ENCODE measurements at regions not wholly inside any gene's neighbourhood (a gene's known extent, or its start where the extent isn't known, plus 50 kb on each side); places are given as distances from the start of the nearest gene placed in this dataset.
A peak's percentile ranks its signal among the peaks of the same experiment; 100 is the strongest.

GRCh38 chr15:98570119-98570518, 78.2 kb upstream of the IGF1R start:
- no peak overlapping the region for H3K4me3 ChIP-seq
- no peaks in the 10 kb centered on the region for H3K4me1 ChIP-seq
- H3K36me3 ChIP-seq: no peaks in the 10 kb centered on the region
- H3K9ac ChIP-seq: no peak overlapping the region
- no peaks in the 10 kb centered on the region for H3K27me3 ChIP-seq
- no peak for TF ChIP-seq Cebpa-rat (IDR thresholded peaks at IDR 0.05)
- H4K20me1 ChIP-seq: no peaks in the 10 kb centered on the region
- no peak overlapping the region for H3K4me2 ChIP-seq
- no peaks in the 10 kb centered on the region for H3K9me3 ChIP-seq
- no peak overlapping the region for H3K27ac ChIP-seq

- no peaks in the 10 kb centered on the region for H3K4me1 ChIP-seq
- H3K4me2 ChIP-seq: no peak overlapping the region
- no peaks in the 10 kb centered on the region for H3K36me3 ChIP-seq
- no peak overlapping the region for H3K4me3 ChIP-seq
- peaks cover 19% of the 10 kb centered on the region for H3K9me3 ChIP-seq
- H3K27ac ChIP-seq: no peak overlapping the region
- no peaks in the 10 kb centered on the region for H4K20me1 ChIP-seq
- H3K27me3 ChIP-seq: no peaks in the 10 kb centered on the region
- H3K9ac ChIP-seq: no peak overlapping the region
- TF ChIP-seq Cebpa-rat (IDR thresholded peaks at IDR 0.05): no peak
Observed at GRCh38 chr15:98580572-98580971, 67.8 kb upstream of the IGF1R start.

GRCh38 chr15:98581715-98582114, 66.6 kb upstream of the IGF1R start:
- H3K9ac ChIP-seq: no peak overlapping the region
- H3K36me3 ChIP-seq: no peaks in the 10 kb centered on the region
- no peak for TF ChIP-seq Cebpa-rat (IDR thresholded peaks at IDR 0.05)
- H3K27ac ChIP-seq: no peak overlapping the region
- H4K20me1 ChIP-seq: no peaks in the 10 kb centered on the region
- H3K4me1 ChIP-seq: no peaks in the 10 kb centered on the region
- no peaks in the 10 kb centered on the region for H3K27me3 ChIP-seq
- H3K4me3 ChIP-seq: no peak overlapping the region
- H3K9me3 ChIP-seq: peaks cover 19% of the 10 kb centered on the region
- H3K4me2 ChIP-seq: no peak overlapping the region

- H3K27me3 ChIP-seq: no peaks in the 10 kb centered on the region
- no peak overlapping the region for H3K4me2 ChIP-seq
- H3K4me1 ChIP-seq: no peaks in the 10 kb centered on the region
- peaks cover 15% of the 10 kb centered on the region for H3K9me3 ChIP-seq
- no peak for TF ChIP-seq Cebpa-rat (IDR thresholded peaks at IDR 0.05)
- H3K4me3 ChIP-seq: no peak overlapping the region
- H3K9ac ChIP-seq: no peak overlapping the region
- H3K27ac ChIP-seq: no peak overlapping the region
- H3K36me3 ChIP-seq: no peaks in the 10 kb centered on the region
- H4K20me1 ChIP-seq: no peaks in the 10 kb centered on the region
Observed at GRCh38 chr15:98582900-98583554, 65.3 kb upstream of the IGF1R start.

- Histone ChIP-seq H3K9ac (no peak overlapping the region), H3K27me3 (no peaks in the 10 kb centered on the region), H3K27ac (no peak overlapping the region), H4K20me1 (no peaks in the 10 kb centered on the region), H3K4me3 (no peak overlapping the region), H3K9me3 (peaks cover 6% of the 10 kb centered on the region), H3K4me1 (no peaks in the 10 kb centered on the region), H3K4me2 (no peak overlapping the region), H3K36me3 (no peaks in the 10 kb centered on the region)
- TF ChIP-seq Cebpa-rat (IDR thresholded peaks at IDR 0.05): no peak
Observed at GRCh38 chr15:98583771-98584430, 64.4 kb upstream of the IGF1R start.

GRCh38 chr15:98586066-98586465, 62.3 kb upstream of the IGF1R start:
- no peaks in the 10 kb centered on the region for H3K36me3 ChIP-seq
- TF ChIP-seq Cebpa-rat (IDR thresholded peaks at IDR 0.05): no peak
- no peaks in the 10 kb centered on the region for H4K20me1 ChIP-seq
- H3K4me3 ChIP-seq: no peak overlapping the region
- H3K4me1 ChIP-seq: no peaks in the 10 kb centered on the region
- H3K9me3 ChIP-seq: no peaks in the 10 kb centered on the region
- H3K27ac ChIP-seq: no peak overlapping the region
- H3K4me2 ChIP-seq: no peak overlapping the region
- H3K9ac ChIP-seq: no peak overlapping the region
- no peaks in the 10 kb centered on the region for H3K27me3 ChIP-seq

GRCh38 chr15:98592136-98592535, 56.2 kb upstream of the IGF1R start:
- Histone ChIP-seq H3K27me3 (no peaks in the 10 kb centered on the region), H3K9ac (no peak overlapping the region), H3K27ac (no peak overlapping the region), H3K36me3 (no peaks in the 10 kb centered on the region), H3K4me2 (no peak overlapping the region), H4K20me1 (no peaks in the 10 kb centered on the region), H3K4me1 (peaks cover 1% of the 10 kb centered on the region; the same call in 1 of the 2 replicates), H3K4me3 (no peak overlapping the region), H3K9me3 (no peaks in the 10 kb centered on the region)
- no peak for TF ChIP-seq Cebpa-rat (IDR thresholded peaks at IDR 0.05)

- no peak overlapping the region for H3K4me2 ChIP-seq
- no peaks in the 10 kb centered on the region for H3K9me3 ChIP-seq
- no peaks in the 10 kb centered on the region for H3K27me3 ChIP-seq
- H3K4me3 ChIP-seq: no peak overlapping the region
- H3K4me1 ChIP-seq: peaks cover 40% of the 10 kb centered on the region
- no peak for TF ChIP-seq Cebpa-rat (IDR thresholded peaks at IDR 0.05)
- H3K27ac ChIP-seq: no peak overlapping the region
- no peak overlapping the region for H3K9ac ChIP-seq
- H3K36me3 ChIP-seq: no peaks in the 10 kb centered on the region
- H4K20me1 ChIP-seq: no peaks in the 10 kb centered on the region
Observed at GRCh38 chr15:98596131-98596530, 52.2 kb upstream of the IGF1R start.

- H3K4me3 ChIP-seq: no peak overlapping the region
- H3K27ac ChIP-seq: no peak overlapping the region
- no peaks in the 10 kb centered on the region for H3K36me3 ChIP-seq
- no peak for TF ChIP-seq Cebpa-rat (IDR thresholded peaks at IDR 0.05)
- H4K20me1 ChIP-seq: no peaks in the 10 kb centered on the region
- no peaks in the 10 kb centered on the region for H3K9me3 ChIP-seq
- no peak overlapping the region for H3K9ac ChIP-seq
- no peaks in the 10 kb centered on the region for H3K27me3 ChIP-seq
- H3K4me2 ChIP-seq: no peak overlapping the region
- H3K4me1 ChIP-seq: peaks cover 40% of the 10 kb centered on the region
Observed at GRCh38 chr15:98596885-98597392, 51.4 kb upstream of the IGF1R start.

- TF ChIP-seq Cebpa-rat (IDR thresholded peaks at IDR 0.05): no peak
- H3K9me3 ChIP-seq: no peaks in the 10 kb centered on the region
- no peak overlapping the region for H3K9ac ChIP-seq
- H4K20me1 ChIP-seq: no peaks in the 10 kb centered on the region
- H3K27me3 ChIP-seq: no peaks in the 10 kb centered on the region
- H3K4me3 ChIP-seq: no peak overlapping the region
- 0 out of 2 replicates have a peak overlapping the region, but pooled peaks have one; percentile 13 for H3K4me2 ChIP-seq
- H3K4me1 ChIP-seq: peaks cover 40% of the 10 kb centered on the region
- no peak overlapping the region for H3K27ac ChIP-seq
- H3K36me3 ChIP-seq: no peaks in the 10 kb centered on the region
Observed at GRCh38 chr15:98597666-98598065, 50.7 kb upstream of the IGF1R start.

All from BLaER1 (cell line).